ENCODE measurements at regions not wholly inside any gene's neighbourhood (a gene's known extent, or its start where the extent isn't known, plus 50 kb on each side); places are given as distances from the start of the nearest gene placed in this dataset.

DNA sequence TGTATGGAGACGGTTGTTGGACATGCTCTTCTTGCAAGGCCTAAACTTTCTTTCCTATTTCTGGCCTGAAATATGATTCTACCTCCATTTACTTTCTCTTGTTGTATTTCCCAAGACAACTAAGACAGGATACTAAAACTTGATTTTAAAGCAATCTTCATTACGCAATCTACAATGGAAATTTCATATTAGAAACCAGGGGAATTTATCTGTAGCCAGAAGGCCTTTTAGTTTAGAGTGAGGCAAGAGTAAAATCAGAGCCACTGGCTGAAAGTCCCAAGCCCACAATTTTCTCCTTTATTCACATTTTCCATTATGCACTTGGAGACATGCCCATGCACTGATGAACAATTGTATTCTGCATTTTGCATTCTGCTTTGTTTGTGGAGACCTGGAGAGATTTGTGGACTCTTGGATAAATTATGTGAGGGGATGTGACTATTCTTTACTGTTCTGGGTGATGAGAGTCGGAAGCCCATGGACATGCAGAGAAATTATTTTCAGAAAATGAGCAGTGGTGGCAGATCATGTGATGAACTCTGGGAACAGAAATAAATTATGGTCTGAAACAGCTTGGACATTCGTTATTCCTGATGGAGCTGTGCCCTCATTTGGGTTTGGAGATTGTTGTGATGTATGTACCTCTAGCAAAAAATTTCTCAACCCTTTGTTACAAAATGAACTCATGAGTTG is 336.8 kb downstream of the SEC16B start:
- Histone ChIP-seq H3K79me2 (ENCODE audit: control insufficient read depth, insufficient read depth, low read length) (no peaks in the 10 kb centered on the region), H3K36me3 (ENCODE audit: control insufficient read depth, insufficient read depth, low read length) (no peaks in the 10 kb centered on the region), H2AFZ (ENCODE audit: low read length) (no peak overlapping the region), H3K4me3 (replicated peaks in 1 of 4; ENCODE audit: control extremely low read depth in 1 of 4, insufficient read depth in 1 of 4, low read depth in 3 of 4, low read length in 4 of 4) (no peak overlapping the region), H3K9ac (ENCODE audit: insufficient read depth, low read length) (no peak overlapping the region), H3K27ac (ENCODE audit: insufficient read depth, low read length) (no peak overlapping the region), H3K9me3 (ENCODE audit: control insufficient read depth, insufficient read depth, low read depth, low read length) (no peaks in the 10 kb centered on the region), H3K4me2 (ENCODE audit: extremely low read depth, insufficient read depth, low read length) (no peak overlapping the region), H3K27me3 (ENCODE audit: control insufficient read depth, insufficient read depth, low read length) (no peaks in the 10 kb centered on the region), H3K4me1 (ENCODE audit: control insufficient read depth, extremely low read depth, insufficient read depth, low read length) (no peaks in the 10 kb centered on the region), H4K20me1 (ENCODE audit: control insufficient read depth, extremely low read depth, insufficient read depth, low read length) (no peaks in the 10 kb centered on the region)
- TF ChIP-seq, protein P1, sequence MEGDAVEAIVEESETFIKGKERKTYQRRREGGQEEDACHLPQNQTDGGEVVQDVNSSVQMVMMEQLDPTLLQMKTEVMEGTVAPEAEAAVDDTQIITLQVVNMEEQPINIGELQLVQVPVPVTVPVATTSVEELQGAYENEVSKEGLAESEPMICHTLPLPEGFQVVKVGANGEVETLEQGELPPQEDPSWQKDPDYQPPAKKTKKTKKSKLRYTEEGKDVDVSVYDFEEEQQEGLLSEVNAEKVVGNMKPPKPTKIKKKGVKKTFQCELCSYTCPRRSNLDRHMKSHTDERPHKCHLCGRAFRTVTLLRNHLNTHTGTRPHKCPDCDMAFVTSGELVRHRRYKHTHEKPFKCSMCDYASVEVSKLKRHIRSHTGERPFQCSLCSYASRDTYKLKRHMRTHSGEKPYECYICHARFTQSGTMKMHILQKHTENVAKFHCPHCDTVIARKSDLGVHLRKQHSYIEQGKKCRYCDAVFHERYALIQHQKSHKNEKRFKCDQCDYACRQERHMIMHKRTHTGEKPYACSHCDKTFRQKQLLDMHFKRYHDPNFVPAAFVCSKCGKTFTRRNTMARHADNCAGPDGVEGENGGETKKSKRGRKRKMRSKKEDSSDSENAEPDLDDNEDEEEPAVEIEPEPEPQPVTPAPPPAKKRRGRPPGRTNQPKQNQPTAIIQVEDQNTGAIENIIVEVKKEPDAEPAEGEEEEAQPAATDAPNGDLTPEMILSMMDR (conservative IDR thresholded peaks at IDR 0.05 in 1 of 2, IDR thresholded peaks at IDR 0.05 in 1 of 2; ENCODE audit: low read depth in 1 of 2, low read length in 2 of 2) = no peak
- TF ChIP-seq EZH2 (IDR thresholded peaks at IDR 0.05; ENCODE audit: low read length, missing control alignments) = no peak
- DNase-seq (ENCODE audit: low read depth in 2 of 2) = no peak

DNA sequence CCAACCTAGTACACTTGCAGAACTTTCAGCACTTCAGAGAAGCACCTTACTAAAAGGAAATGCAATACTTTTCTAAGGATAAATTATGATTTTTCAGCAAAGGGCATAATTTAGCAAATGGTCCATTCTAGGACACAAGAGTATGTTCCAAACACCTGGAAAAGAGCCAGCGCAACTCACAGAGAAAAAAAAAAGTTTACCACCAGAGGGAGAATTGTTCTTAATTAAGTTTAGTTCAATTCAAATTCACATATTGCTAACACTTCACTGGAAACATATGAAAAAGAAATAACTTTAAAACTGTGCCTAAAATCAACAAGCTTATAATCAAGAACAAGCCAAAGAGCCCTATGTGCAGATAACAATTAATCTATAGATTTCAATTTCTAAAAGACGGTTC is 338.1 kb downstream of the SEC16B start:
- H3K27ac ChIP-seq (ENCODE audit: insufficient read depth, low read length) = no peak overlapping the region
- no peaks in the 10 kb centered on the region for H3K9me3 ChIP-seq (ENCODE audit: control insufficient read depth, insufficient read depth, low read depth, low read length)
- no peak for DNase-seq (ENCODE audit: low read depth in 2 of 2)
- no peaks in the 10 kb centered on the region for H3K79me2 ChIP-seq (ENCODE audit: control insufficient read depth, insufficient read depth, low read length)
- no peaks in the 10 kb centered on the region for H3K4me1 ChIP-seq (ENCODE audit: control insufficient read depth, extremely low read depth, insufficient read depth, low read length)
- no peak overlapping the region for H3K4me3 ChIP-seq (replicated peaks in 1 of 4; ENCODE audit: control extremely low read depth in 1 of 4, insufficient read depth in 1 of 4, low read depth in 3 of 4, low read length in 4 of 4)
- no peaks in the 10 kb centered on the region for H3K27me3 ChIP-seq (ENCODE audit: control insufficient read depth, insufficient read depth, low read length)
- H4K20me1 ChIP-seq (ENCODE audit: control insufficient read depth, extremely low read depth, insufficient read depth, low read length) = no peaks in the 10 kb centered on the region
- no peak overlapping the region for H3K4me2 ChIP-seq (ENCODE audit: extremely low read depth, insufficient read depth, low read length)
- no peaks in the 10 kb centered on the region for H3K36me3 ChIP-seq (ENCODE audit: control insufficient read depth, insufficient read depth, low read length)
- no peak overlapping the region for H2AFZ ChIP-seq (ENCODE audit: low read length)
- H3K9ac ChIP-seq (ENCODE audit: insufficient read depth, low read length) = no peak overlapping the region
- TF ChIP-seq EZH2 (IDR thresholded peaks at IDR 0.05; ENCODE audit: low read length, missing control alignments) = no peak
- TF ChIP-seq, protein P1 (conservative IDR thresholded peaks at IDR 0.05 in 1 of 2, IDR thresholded peaks at IDR 0.05 in 1 of 2; ENCODE audit: low read depth in 1 of 2, low read length in 2 of 2) = no peak

DNA sequence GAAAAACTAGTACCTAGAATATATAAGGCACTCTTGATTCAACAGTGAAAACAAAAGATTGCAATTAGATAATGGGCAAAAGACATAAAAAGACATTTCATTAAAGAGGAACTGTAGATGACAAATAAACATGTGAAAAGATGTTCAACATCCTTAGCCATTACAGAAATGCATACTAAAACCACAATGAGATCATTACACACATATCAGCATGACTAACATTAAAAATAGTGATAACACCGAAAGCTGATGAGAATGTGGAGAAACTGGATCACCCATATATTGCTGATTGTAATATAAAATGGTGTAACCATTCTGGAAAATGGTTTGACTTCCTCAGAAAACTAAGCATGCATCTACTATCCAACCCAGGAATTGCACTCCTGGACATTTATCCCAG is 340.3 kb downstream of the SEC16B start:
- Histone ChIP-seq H4K20me1 (ENCODE audit: control insufficient read depth, extremely low read depth, insufficient read depth, low read length) (no peaks in the 10 kb centered on the region), H3K4me3 (replicated peaks in 1 of 4; ENCODE audit: control extremely low read depth in 1 of 4, insufficient read depth in 1 of 4, low read depth in 3 of 4, low read length in 4 of 4) (no peak overlapping the region), H2AFZ (ENCODE audit: low read length) (no peak overlapping the region), H3K4me2 (ENCODE audit: extremely low read depth, insufficient read depth, low read length) (no peak overlapping the region), H3K79me2 (ENCODE audit: control insufficient read depth, insufficient read depth, low read length) (no peaks in the 10 kb centered on the region), H3K36me3 (ENCODE audit: control insufficient read depth, insufficient read depth, low read length) (no peaks in the 10 kb centered on the region), H3K27ac (ENCODE audit: insufficient read depth, low read length) (no peak overlapping the region), H3K27me3 (ENCODE audit: control insufficient read depth, insufficient read depth, low read length) (no peaks in the 10 kb centered on the region), H3K9ac (ENCODE audit: insufficient read depth, low read length) (no peak overlapping the region), H3K4me1 (ENCODE audit: control insufficient read depth, extremely low read depth, insufficient read depth, low read length) (no peaks in the 10 kb centered on the region), H3K9me3 (ENCODE audit: control insufficient read depth, insufficient read depth, low read depth, low read length) (no peaks in the 10 kb centered on the region)
- TF ChIP-seq, protein P1 (conservative IDR thresholded peaks at IDR 0.05 in 1 of 2, IDR thresholded peaks at IDR 0.05 in 1 of 2; ENCODE audit: low read depth in 1 of 2, low read length in 2 of 2) = no peak
- no peak for TF ChIP-seq EZH2 (IDR thresholded peaks at IDR 0.05; ENCODE audit: low read length, missing control alignments)
- DNase-seq (ENCODE audit: low read depth in 2 of 2) = peak in 1 of 2 donors; percentile 61
